Panc1 (cell line): ENCODE measurements at regions not wholly inside any gene's neighbourhood (a gene's known extent, or its start where the extent isn't known, plus 50 kb on each side); places are given as distances from the start of the nearest gene placed in this dataset.
A peak's percentile ranks its signal among the peaks of the same experiment; 100 is the strongest.

ENCODE experiments used
- ATAC-seq: fragments of 200-7000 bp; cut with Tn5 transposase; 2 replicates; pipeline ENCODE4 v1.9.1; 2020; ENCODE audit warnings: mild to moderate bottlenecking, moderate library complexity
- BruUV-seq: library from RNA; stranded (reverse); fragments of 400-500 nt; replicated peaks from 2 replicates; lab custom pipeline; 2021; lab: Mats Ljungman, UMichigan
- CTCF ChIA-PET: fragments of 300-600 bp; sonication (Branson Sonifier 250); formaldehyde crosslinking; loops from one replicate; lab custom pipeline; 2022; ENCODE audit warnings: antibody characterized with exemption; lab: Charles Lee
- POLR2A ChIA-PET: fragments of 300-600 bp; sonication (Branson Sonifier 250); formaldehyde crosslinking; loops from one replicate; lab custom pipeline; 2022; ENCODE audit warnings: antibody characterized with exemption; lab: Charles Lee
- DNase-seq: peaks from one replicate; pipeline ENCODE4 v3.0.0-alpha.2; 2010; ENCODE audit warnings: low read depth, low spot score
- H3K27ac ChIP-seq: 2 replicates; pipeline ENCODE4 v1.5.1; 2011; ENCODE audit warnings: mild to moderate bottlenecking, low read length, inconsistent platforms
- H3K27me3 ChIP-seq: fragments of 200-500 bp; sonication (Bioruptor generic); 2 replicates; pipeline ENCODE4 v1.6.0; 2014; ENCODE audit warnings: low read length, inconsistent platforms; ENCODE audit not compliant: control insufficient read depth, insufficient read depth
- H3K36me3 ChIP-seq: fragments of 200-500 bp; sonication (Bioruptor generic); 2 replicates; pipeline ENCODE4 v1.5.1; 2014; ENCODE audit warnings: inconsistent platforms, mild to moderate bottlenecking, low read length, moderate library complexity; ENCODE audit not compliant: control insufficient read depth, insufficient read depth
- H3K4me1 ChIP-seq: 2 replicates; pipeline ENCODE4 v1.5.1; 2011; ENCODE audit warnings: inconsistent platforms, mild to moderate bottlenecking, low read length, moderate library complexity; ENCODE audit not compliant: control insufficient read depth, insufficient read depth
- H3K4me3 ChIP-seq, 2 experiments: 2 replicates each; pipeline ENCODE4 v1.5.1; 2011 to 2012; ENCODE audit warnings: low read depth in 2 of 2, low read length in 2 of 2, mild to moderate bottlenecking in 2 of 2, inconsistent platforms in 1 of 2, moderate library complexity in 1 of 2
- H3K9me3 ChIP-seq: fragments of 200-500 bp; sonication (Bioruptor generic); 2 replicates; pipeline ENCODE4 v1.5.1; 2014; ENCODE audit warnings: low read depth, mild to moderate bottlenecking, inconsistent platforms, low read length, moderate library complexity; ENCODE audit not compliant: control insufficient read depth, insufficient read depth
- POLR2AphosphoS5 ChIP-seq: IDR thresholded peaks from 2 replicates; pipeline ENCODE4 v1.6.1; 2012; ENCODE audit warnings: mild to moderate bottlenecking, low read depth, low read length, moderate library complexity
- SIN3A ChIP-seq: IDR thresholded peaks from 2 replicates; pipeline ENCODE4 v1.6.1; 2012; ENCODE audit warnings: low read depth, mild to moderate bottlenecking, low read length, moderate library complexity, borderline replicate concordance; ENCODE audit not compliant: insufficient read depth
- TCF7L2 ChIP-seq: IDR thresholded peaks from 2 replicates; pipeline ENCODE4 v1.6.1; 2011; ENCODE audit warnings: mild to moderate bottlenecking, low read depth, low read length, inconsistent platforms
- in situ Hi-C: cut with HindIII; loops from 2 replicates; pipeline ENCODE4 v1.10.0; 2016; ENCODE audit warnings: low sequenced_read_pairs, low pct_unique_long_range_greater_than_20kb
- intact Hi-C: fragments of 100-400 bp; cut with micrococcal nuclease; formaldehyde crosslinking; loops from one replicate; pipeline ENCODE4 v1.10.0; 2022; ENCODE audit not compliant: unreplicated experiment
- TF ChIP-seq, protein P1 (sequence below), 2 experiments: IDR thresholded peaks; 2 replicates each; pipeline ENCODE4 v1.6.1; 2011 to 2012; ENCODE audit warnings: low read depth in 2 of 2, control low read depth in 1 of 2, low read length in 1 of 2, mild to moderate bottlenecking in 1 of 2, moderate library complexity in 1 of 2; ENCODE audit not compliant: insufficient read depth in 1 of 2
- TF ChIP-seq, protein P2 (sequence below): fragments of 450-650 bp; IDR thresholded peaks from 2 replicates; pipeline ENCODE4 v1.5.1; 2017; ENCODE audit warnings: mild to moderate bottlenecking

GRCh38 chr1:167159782-167160181, 60.9 kb upstream of the POU2F1 start:
- Histone ChIP-seq H3K27me3 (no peaks in the 10 kb centered on the region), H3K9me3 (no peaks in the 10 kb centered on the region), H3K27ac (no peak overlapping the region), H3K36me3 (no peaks in the 10 kb centered on the region), H3K4me1 (no peaks in the 10 kb centered on the region; the same call in 1 of the 2 replicates), H3K4me3 (no peak overlapping the region)
- BruUV-seq = no TSS peak
- no peak for ATAC-seq
- intact Hi-C loops (no loop called here), in situ Hi-C loops (no loop called here)
- TF ChIP-seq POLR2AphosphoS5 (no peak), TCF7L2 (no peak), SIN3A (no peak)
- TF ChIP-seq, protein P1, sequence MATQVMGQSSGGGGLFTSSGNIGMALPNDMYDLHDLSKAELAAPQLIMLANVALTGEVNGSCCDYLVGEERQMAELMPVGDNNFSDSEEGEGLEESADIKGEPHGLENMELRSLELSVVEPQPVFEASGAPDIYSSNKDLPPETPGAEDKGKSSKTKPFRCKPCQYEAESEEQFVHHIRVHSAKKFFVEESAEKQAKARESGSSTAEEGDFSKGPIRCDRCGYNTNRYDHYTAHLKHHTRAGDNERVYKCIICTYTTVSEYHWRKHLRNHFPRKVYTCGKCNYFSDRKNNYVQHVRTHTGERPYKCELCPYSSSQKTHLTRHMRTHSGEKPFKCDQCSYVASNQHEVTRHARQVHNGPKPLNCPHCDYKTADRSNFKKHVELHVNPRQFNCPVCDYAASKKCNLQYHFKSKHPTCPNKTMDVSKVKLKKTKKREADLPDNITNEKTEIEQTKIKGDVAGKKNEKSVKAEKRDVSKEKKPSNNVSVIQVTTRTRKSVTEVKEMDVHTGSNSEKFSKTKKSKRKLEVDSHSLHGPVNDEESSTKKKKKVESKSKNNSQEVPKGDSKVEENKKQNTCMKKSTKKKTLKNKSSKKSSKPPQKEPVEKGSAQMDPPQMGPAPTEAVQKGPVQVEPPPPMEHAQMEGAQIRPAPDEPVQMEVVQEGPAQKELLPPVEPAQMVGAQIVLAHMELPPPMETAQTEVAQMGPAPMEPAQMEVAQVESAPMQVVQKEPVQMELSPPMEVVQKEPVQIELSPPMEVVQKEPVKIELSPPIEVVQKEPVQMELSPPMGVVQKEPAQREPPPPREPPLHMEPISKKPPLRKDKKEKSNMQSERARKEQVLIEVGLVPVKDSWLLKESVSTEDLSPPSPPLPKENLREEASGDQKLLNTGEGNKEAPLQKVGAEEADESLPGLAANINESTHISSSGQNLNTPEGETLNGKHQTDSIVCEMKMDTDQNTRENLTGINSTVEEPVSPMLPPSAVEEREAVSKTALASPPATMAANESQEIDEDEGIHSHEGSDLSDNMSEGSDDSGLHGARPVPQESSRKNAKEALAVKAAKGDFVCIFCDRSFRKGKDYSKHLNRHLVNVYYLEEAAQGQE (IDR thresholded peaks at IDR 0.05; ENCODE audit: insufficient read depth in 1 of 2, low read depth in 2 of 2, low read length in 1 of 2) = no peak
- TF ChIP-seq, protein P2, sequence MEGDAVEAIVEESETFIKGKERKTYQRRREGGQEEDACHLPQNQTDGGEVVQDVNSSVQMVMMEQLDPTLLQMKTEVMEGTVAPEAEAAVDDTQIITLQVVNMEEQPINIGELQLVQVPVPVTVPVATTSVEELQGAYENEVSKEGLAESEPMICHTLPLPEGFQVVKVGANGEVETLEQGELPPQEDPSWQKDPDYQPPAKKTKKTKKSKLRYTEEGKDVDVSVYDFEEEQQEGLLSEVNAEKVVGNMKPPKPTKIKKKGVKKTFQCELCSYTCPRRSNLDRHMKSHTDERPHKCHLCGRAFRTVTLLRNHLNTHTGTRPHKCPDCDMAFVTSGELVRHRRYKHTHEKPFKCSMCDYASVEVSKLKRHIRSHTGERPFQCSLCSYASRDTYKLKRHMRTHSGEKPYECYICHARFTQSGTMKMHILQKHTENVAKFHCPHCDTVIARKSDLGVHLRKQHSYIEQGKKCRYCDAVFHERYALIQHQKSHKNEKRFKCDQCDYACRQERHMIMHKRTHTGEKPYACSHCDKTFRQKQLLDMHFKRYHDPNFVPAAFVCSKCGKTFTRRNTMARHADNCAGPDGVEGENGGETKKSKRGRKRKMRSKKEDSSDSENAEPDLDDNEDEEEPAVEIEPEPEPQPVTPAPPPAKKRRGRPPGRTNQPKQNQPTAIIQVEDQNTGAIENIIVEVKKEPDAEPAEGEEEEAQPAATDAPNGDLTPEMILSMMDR = no peak
- DNase-seq = no peak
- ChIA-PET POLR2A (no interaction called here), CTCF (interaction anchor here (0.6 to 0.7 kb wide), 2 partner anchors 27 to 61 kb away, joined by 3 to 4 read pairs; no protein-coding TSS in a partner anchor)

DNA sequence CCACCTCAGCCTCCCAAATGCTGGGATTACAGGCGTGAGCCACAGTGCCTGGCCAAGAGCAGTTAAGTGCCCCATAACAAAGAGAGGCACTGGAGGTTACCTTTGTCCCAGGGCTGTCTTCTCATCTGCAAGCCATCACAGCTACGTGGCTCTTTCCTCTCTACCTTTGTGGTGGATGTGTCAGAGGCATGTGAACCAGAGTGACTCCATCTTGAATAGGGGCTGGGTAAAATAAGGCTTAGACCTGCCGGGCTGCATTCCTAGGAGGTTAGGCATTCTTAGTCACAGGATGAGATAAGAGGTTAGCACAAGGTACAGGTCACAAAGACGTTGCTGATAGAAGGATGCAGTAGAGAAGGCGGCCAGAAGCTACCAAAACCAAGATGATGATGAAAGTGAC, 59.4 kb upstream of the POU2F1 start:
- Histone ChIP-seq H3K27me3 (no peaks in the 10 kb centered on the region), H3K9me3 (no peaks in the 10 kb centered on the region), H3K4me3 (no peak overlapping the region), H3K27ac (no peak overlapping the region), H3K36me3 (no peaks in the 10 kb centered on the region), H3K4me1 (no peaks in the 10 kb centered on the region; the same call in 1 of the 2 replicates)
- TF ChIP-seq TCF7L2 = no peak
- TF ChIP-seq, protein P2 = no peak
- TF ChIP-seq POLR2AphosphoS5 = no peak
- TF ChIP-seq, protein P1 (IDR thresholded peaks at IDR 0.05; ENCODE audit: insufficient read depth in 1 of 2, low read depth in 2 of 2, low read length in 1 of 2) = no peak
- DNase-seq (no peak), ATAC-seq (0 out of 2 replicates have a peak, but pooled peaks have one; percentile 36)
- ChIA-PET CTCF (no interaction called here), POLR2A (no interaction called here)
- in situ Hi-C loops = no loop called here
- BruUV-seq = no TSS peak
- intact Hi-C loops = no loop called here
